KMS-11 (cell line): ENCODE measurements at regions not wholly inside any gene's neighbourhood (a gene's known extent, or its start where the extent isn't known, plus 50 kb on each side); places are given as distances from the start of the nearest gene placed in this dataset.

Experiments
- H2AFZ ChIP-seq: fragments of 200-600 bp; sonication (generic); 2 replicates; pipeline ENCODE4 v1.6.1; 2016; ENCODE audit warnings: antibody characterized with exemption, mixed run types, low read depth
- H3K27ac ChIP-seq: fragments of 200-600 bp; sonication (generic); 2 replicates; pipeline ENCODE4 v1.6.1; 2016; ENCODE audit warnings: mild to moderate bottlenecking, mixed run types
- H3K27me3 ChIP-seq: fragments of 200-600 bp; sonication (generic); 2 replicates; pipeline ENCODE4 v1.6.1; 2017; ENCODE audit warnings: mild to moderate bottlenecking, low read depth, mixed run types, moderate library complexity; ENCODE audit not compliant: insufficient read depth
- H3K36me3 ChIP-seq: fragments of 200-600 bp; sonication (generic); 2 replicates; pipeline ENCODE4 v1.6.1; 2017; ENCODE audit warnings: mild to moderate bottlenecking, mixed run types; ENCODE audit not compliant: insufficient read depth
- H3K4me1 ChIP-seq: fragments of 200-600 bp; sonication (generic); 2 replicates; pipeline ENCODE4 v1.6.1; 2016; ENCODE audit warnings: mild to moderate bottlenecking, low read depth, mixed run types; ENCODE audit not compliant: poor library complexity, severe bottlenecking
- H3K4me2 ChIP-seq: fragments of 200-600 bp; sonication (generic); 2 replicates; pipeline ENCODE4 v1.7.0; 2016; ENCODE audit warnings: mild to moderate bottlenecking, mixed run types
- H3K4me3 ChIP-seq: fragments of 200-600 bp; sonication (generic); IDR thresholded peaks from 2 replicates; pipeline ENCODE4 v1.6.1; 2017; ENCODE audit warnings: low read depth, low read length, mixed read lengths; ENCODE audit not compliant: insufficient read depth
- H3K79me2 ChIP-seq: fragments of 200-600 bp; sonication (generic); 2 replicates; pipeline ENCODE4 v1.6.1; 2016; ENCODE audit warnings: low read depth, mixed run types; ENCODE audit not compliant: insufficient read depth
- H3K9ac ChIP-seq: fragments of 200-600 bp; sonication (generic); 2 replicates; pipeline ENCODE4 v1.6.1; 2016; ENCODE audit warnings: mild to moderate bottlenecking, mixed run types
- H4K20me1 ChIP-seq: fragments of 200-600 bp; sonication (generic); 2 replicates; pipeline ENCODE4 v1.6.1; 2016; ENCODE audit warnings: mild to moderate bottlenecking, mixed run types; ENCODE audit not compliant: insufficient read depth
- CTCF ChIP-seq: fragments of 200-600 bp; sonication (generic); conservative IDR thresholded peaks from 2 replicates; pipeline ENCODE4 v1.6.1; 2017; ENCODE audit warnings: low read depth, mild to moderate bottlenecking, antibody characterized with exemption, low read length, moderate library complexity, mixed read lengths

GRCh38 chr5:176181271-176181855 lies 56.9 kb upstream of the SIMC1 start:
- H3K4me3 ChIP-seq: no peak overlapping the region
- peaks cover 33% of the 10 kb centered on the region for H3K4me1 ChIP-seq
- no peaks in the 10 kb centered on the region for H3K36me3 ChIP-seq
- no peaks in the 10 kb centered on the region for H4K20me1 ChIP-seq
- no peaks in the 10 kb centered on the region for H3K79me2 ChIP-seq
- no peaks in the 10 kb centered on the region for H3K27me3 ChIP-seq
- no peak overlapping the region for H2AFZ ChIP-seq
- H3K9ac ChIP-seq: no peak overlapping the region
- H3K27ac ChIP-seq: no peak overlapping the region; the same call in 1 of the 2 replicates
- TF ChIP-seq CTCF: no peak
- H3K4me2 ChIP-seq: no peak overlapping the region

- H2AFZ ChIP-seq: no peak overlapping the region
- no peak for TF ChIP-seq CTCF
- H3K27me3 ChIP-seq: no peaks in the 10 kb centered on the region
- H3K4me3 ChIP-seq: no peak overlapping the region
- H3K27ac ChIP-seq: no peak overlapping the region
- no peaks in the 10 kb centered on the region for H4K20me1 ChIP-seq
- H3K4me1 ChIP-seq: peaks cover 19% of the 10 kb centered on the region
- no peak overlapping the region for H3K4me2 ChIP-seq
- no peaks in the 10 kb centered on the region for H3K36me3 ChIP-seq
- H3K79me2 ChIP-seq: no peaks in the 10 kb centered on the region
- no peak overlapping the region for H3K9ac ChIP-seq
These were observed 54.7 kb upstream of the SIMC1 start for GRCh38 chr5:176183321-176184074.

GRCh38 chr5:176184608-176185132 lies 53.6 kb upstream of the SIMC1 start:
- H3K27me3 ChIP-seq: no peaks in the 10 kb centered on the region
- no peaks in the 10 kb centered on the region for H3K79me2 ChIP-seq
- H4K20me1 ChIP-seq: no peaks in the 10 kb centered on the region
- no peak overlapping the region for H3K27ac ChIP-seq
- H3K36me3 ChIP-seq: no peaks in the 10 kb centered on the region
- no peak overlapping the region for H3K9ac ChIP-seq
- no peak overlapping the region for H2AFZ ChIP-seq
- H3K4me2 ChIP-seq: no peak overlapping the region
- TF ChIP-seq CTCF: no peak
- H3K4me1 ChIP-seq: peaks cover 10% of the 10 kb centered on the region
- no peak overlapping the region for H3K4me3 ChIP-seq

- H3K27me3 ChIP-seq: no peaks in the 10 kb centered on the region
- no peak overlapping the region for H3K9ac ChIP-seq
- H2AFZ ChIP-seq: no peak overlapping the region
- peaks cover 10% of the 10 kb centered on the region for H3K4me1 ChIP-seq
- H4K20me1 ChIP-seq: no peaks in the 10 kb centered on the region
- no peaks in the 10 kb centered on the region for H3K79me2 ChIP-seq
- H3K4me2 ChIP-seq: no peak overlapping the region
- H3K4me3 ChIP-seq: no peak overlapping the region
- H3K27ac ChIP-seq: no peak overlapping the region
- TF ChIP-seq CTCF: no peak
- no peaks in the 10 kb centered on the region for H3K36me3 ChIP-seq
These were observed 53.0 kb upstream of the SIMC1 start for GRCh38 chr5:176185133-176185733.
